Fibroblast of pulmonary artery (primary cell): ENCODE measurements at regions not wholly inside any gene's neighbourhood (a gene's known extent, or its start where the extent isn't known, plus 50 kb on each side); places are given as distances from the start of the nearest gene placed in this dataset.

Source experiments
- DNase-seq: peaks from one replicate; pipeline ENCODE4 v3.0.0-alpha.2; 2010; ENCODE audit warnings: low read depth
- H3K4me3 ChIP-seq: replicated peaks from 2 replicates; pipeline ENCODE4 v1.5.1; 2011; ENCODE audit warnings: low read depth, mild to moderate bottlenecking, control low read depth, low read length, moderate library complexity
- TF ChIP-seq, protein P1 (sequence below): IDR thresholded peaks from 2 replicates; pipeline ENCODE4 v1.5.1; 2011; ENCODE audit warnings: mild to moderate bottlenecking, control low read depth, low read length, inconsistent platforms; ENCODE audit errors: missing control alignments

DNA sequence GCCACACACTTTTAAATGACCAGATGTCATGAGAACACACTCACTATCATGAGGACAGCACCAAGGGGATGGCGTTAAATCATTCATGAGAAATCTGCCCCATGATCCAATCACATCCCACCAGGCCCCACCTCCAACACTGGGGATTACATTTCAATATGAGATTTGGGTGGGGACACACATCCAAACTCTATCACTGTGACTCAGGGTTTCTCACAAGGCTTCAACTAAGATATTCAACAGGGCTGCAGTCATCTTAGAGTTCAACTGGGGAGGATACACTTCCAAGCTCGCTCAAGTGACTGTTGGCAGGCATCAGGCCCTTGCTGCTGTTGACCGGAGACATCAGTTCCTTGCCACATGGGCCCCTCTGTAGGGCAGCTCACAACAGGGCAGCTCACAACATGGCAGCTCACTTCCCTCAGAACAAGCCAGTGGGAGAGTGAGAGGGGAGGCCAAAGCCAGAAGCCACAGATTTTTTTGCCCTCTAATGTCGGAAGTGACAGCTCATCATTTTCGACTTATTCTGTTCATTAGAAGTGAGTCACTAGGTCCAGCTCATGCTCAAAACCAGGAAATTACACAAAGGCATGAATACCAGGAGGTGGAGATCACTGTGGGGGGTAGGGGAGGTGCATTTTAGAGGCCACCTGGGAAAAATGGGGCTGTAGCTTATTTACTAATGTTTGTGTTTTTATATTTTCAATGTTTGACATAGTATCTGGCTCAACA lies 50.8 kb upstream of the PTHLH start:
- H3K4me3 ChIP-seq: no peak overlapping the region
- DNase-seq: peak; percentile 93
- TF ChIP-seq, protein P1, sequence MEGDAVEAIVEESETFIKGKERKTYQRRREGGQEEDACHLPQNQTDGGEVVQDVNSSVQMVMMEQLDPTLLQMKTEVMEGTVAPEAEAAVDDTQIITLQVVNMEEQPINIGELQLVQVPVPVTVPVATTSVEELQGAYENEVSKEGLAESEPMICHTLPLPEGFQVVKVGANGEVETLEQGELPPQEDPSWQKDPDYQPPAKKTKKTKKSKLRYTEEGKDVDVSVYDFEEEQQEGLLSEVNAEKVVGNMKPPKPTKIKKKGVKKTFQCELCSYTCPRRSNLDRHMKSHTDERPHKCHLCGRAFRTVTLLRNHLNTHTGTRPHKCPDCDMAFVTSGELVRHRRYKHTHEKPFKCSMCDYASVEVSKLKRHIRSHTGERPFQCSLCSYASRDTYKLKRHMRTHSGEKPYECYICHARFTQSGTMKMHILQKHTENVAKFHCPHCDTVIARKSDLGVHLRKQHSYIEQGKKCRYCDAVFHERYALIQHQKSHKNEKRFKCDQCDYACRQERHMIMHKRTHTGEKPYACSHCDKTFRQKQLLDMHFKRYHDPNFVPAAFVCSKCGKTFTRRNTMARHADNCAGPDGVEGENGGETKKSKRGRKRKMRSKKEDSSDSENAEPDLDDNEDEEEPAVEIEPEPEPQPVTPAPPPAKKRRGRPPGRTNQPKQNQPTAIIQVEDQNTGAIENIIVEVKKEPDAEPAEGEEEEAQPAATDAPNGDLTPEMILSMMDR: no peak

DNA sequence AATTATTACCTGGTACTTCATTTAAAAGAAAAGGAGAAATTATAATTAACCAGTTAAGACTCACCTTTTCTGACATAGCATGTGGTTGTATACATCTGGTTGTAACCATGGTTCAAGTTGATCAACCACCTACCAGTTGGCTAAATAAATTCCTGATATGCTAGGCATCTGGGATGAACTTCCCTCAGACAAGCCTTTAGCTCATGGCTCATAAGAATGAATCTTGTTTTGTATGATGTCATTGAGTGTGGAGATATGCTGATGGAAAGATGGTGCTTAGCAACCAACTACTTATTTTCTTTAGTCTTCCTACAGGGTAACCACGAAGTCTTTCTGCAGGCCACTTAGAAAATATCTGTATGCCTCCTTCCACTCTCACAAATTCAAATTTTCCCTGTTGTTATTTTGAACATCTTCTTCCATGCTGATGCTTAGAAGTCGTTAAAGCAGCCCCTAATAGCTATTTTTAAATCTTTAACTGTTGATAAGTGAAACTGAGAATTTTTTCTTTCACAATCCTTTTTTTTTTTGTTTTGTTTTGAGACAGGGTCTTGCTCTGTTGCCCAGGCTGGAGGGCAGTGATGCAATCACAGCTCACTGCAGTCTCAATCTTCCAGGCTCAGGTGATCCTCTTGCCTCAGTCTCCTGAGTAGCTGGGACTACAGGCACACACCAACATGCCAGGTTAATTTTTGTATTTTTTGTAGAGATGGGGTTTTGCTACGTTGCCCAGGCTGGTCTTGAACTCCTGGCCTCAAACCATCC lies 51.9 kb upstream of the PTHLH start:
- TF ChIP-seq, protein P1: no peak
- no peak overlapping the region for H3K4me3 ChIP-seq
- DNase-seq: peak; percentile 73

DNA sequence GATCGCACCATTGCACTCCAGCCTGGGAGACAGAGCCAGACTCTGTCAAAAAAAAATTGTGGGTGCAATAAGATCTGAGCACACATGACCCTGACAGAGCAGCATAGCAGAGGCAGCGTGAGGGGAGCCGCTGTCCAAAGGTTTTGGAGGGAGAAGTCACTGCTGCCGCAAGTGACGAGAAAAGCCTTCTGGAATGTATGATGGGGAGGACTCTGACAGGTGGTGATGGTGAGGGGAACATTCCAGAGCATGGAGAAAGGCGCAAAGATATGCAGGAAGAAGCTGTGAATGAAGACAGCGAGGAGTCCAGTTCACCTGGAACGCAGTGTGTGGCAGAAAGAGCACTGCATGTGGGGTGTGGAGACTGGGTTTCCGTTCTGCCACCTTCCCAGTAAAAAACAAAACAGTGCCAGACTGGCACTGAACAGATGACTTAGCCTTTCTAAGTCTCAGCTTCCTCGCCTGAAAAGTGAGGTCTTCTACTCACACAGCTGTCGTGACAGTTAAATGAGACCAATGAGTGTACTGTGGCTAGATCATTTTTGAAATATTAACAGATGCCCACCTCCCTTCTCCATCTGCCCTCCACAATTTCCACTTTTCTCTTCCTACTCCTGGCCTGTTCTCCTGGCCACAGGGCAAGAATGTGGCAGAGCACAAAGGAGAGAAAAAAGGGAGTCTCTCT lies 53.4 kb upstream of the PTHLH start:
- TF ChIP-seq, protein P1: no peak
- no peak for DNase-seq
- no peak overlapping the region for H3K4me3 ChIP-seq

DNA sequence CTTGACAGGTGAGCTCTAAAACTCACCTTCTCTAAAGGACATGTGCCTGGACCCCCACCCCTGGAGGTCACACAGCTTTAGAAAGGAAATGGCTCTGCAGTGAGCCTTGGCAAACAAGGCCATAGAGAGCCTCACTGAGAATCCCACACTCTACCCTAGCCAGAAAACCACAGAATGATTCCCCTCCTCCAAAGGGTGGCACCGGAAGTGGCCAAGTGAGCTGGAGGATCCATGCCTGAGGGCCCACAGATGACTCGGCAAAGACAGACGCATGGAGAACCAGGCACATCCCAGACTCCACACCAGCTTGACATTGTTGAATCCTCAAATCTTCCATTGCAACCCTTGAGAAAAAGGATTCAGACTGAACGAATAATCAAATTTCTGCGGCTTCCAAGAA lies 54.2 kb upstream of the PTHLH start:
- no peak for DNase-seq
- TF ChIP-seq, protein P1: no peak
- no peak overlapping the region for H3K4me3 ChIP-seq

DNA sequence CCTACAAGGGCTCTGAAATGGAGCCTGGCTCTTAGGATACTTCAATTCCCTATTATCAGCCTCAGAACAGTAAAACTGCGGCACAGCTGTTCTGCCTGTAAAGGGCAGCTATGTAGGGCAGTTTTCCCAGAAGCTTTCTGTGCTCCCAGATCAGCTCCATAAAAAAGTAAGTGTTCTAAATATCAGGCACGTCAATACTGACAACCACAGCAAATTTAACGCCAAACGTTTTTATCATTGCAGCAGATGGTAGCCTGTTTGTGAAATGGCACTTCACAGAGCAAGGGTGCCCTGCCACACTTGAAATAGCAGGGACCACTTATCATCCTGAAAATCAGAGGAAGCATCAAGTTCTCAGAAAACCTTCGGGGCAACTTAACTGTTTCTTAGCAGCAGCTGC lies 54.8 kb upstream of the PTHLH start:
- H3K4me3 ChIP-seq: no peak overlapping the region
- no peak for DNase-seq
- TF ChIP-seq, protein P1: no peak

DNA sequence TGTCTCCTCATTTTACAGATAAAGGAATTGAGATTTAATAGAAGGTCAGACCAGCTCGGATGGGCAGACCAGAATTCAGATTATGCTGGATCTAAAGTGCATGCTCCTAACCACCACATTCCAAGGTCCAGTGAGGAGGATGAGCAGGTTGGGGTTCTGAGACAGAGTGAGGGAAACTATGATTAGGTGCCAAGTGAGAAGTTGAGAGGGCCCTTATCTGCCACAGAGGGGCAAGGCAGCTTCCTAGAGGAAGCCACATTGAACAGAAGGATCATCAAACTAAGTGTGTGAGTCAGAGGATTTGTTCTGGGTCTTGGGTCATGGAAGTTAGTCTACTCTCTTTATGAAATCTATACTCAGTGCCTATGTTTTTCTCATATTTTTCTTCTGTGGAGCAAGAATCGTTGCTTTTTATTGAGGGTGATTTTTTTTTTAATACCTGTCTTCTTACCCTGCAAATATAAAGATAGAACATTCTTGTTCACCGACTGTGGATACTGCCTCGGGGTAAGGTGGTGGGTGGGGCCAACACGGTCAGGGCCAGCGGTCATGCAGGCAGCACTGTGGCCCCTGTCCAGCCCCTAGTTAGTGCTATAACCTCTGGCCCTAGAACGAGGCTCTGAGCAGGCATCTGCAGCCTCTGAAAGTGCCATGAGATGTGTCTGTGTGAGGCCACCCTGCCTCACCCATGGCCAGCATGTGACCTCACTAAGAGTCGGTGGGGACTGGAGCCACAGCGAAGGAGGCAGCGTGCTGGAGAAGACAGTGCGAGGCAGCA lies 55.6 kb upstream of the PTHLH start:
- TF ChIP-seq, protein P1: no peak
- DNase-seq: no peak
- H3K4me3 ChIP-seq: no peak overlapping the region
